ENCODE measurements at regions not wholly inside any gene's neighbourhood (a gene's known extent, or its start where the extent isn't known, plus 50 kb on each side); places are given as distances from the start of the nearest gene placed in this dataset.

DNA sequence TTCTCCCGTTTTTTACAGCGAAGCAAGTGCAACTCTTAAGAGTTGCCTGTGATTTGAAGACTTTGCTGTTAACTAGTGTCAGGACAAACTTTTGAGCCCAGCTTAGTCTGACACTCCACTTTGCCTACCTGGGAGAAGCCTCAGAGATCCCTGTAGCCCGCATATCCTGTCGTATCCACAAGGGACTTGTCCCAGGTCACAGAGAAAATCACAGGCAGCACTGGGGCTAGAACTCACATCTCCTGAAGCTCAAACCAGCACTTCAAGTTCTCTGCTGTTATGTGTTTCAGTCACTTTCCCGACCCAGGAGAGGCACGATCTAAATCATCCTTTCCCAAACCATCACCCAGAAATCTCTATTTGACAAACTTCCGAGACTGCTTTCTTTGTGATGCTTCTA lies 584.5 kb downstream of the ACTL7B start:
- TF ChIP-seq ZNF354C (tag by site-specific recombination; IDR thresholded peaks at IDR 0.05; ENCODE audit: borderline replicate concordance, low read depth) (no peak), ZNF677 (tag by site-specific recombination; IDR thresholded peaks at IDR 0.05) (no peak), ZNF501 (tag by site-specific recombination; IDR thresholded peaks at IDR 0.05) (no peak), PRDM1 (tag by site-specific recombination; IDR thresholded peaks at IDR 0.05) (no peak), SP7 (tag by site-specific recombination; IDR thresholded peaks at IDR 0.05) (no peak), KLF1 (tag by site-specific recombination; IDR thresholded peaks at IDR 0.05) (no peak), ZNF23 (tag by site-specific recombination; IDR thresholded peaks at IDR 0.05; ENCODE audit: borderline replicate concordance) (no peak), ZBTB21 (tag by site-specific recombination; IDR thresholded peaks at IDR 0.05) (no peak), ZNF548 (tag by site-specific recombination; IDR thresholded peaks at IDR 0.05) (no peak), HOXA7 (CRISPR knock-in tag; IDR thresholded peaks at IDR 0.05; ENCODE audit: borderline replicate concordance) (no peak), FEZF1 (tag by site-specific recombination; IDR thresholded peaks at IDR 0.05) (no peak), ZNF561 (tag by site-specific recombination; IDR thresholded peaks at IDR 0.05; ENCODE audit: borderline replicate concordance) (no peak), ZBTB7A (tag by site-specific recombination; IDR thresholded peaks at IDR 0.05; ENCODE audit: low read depth) (no peak), ZNF266 (tag by site-specific recombination; IDR thresholded peaks at IDR 0.05; ENCODE audit: low read depth) (no peak), TRIM28 (IDR thresholded peaks at IDR 0.05; ENCODE audit: borderline replicate concordance, low read length) (no peak), HOXD13 (CRISPR knock-in tag; IDR thresholded peaks at IDR 0.05; ENCODE audit: borderline replicate concordance) (no peak)
- TF ChIP-seq, protein P1, sequence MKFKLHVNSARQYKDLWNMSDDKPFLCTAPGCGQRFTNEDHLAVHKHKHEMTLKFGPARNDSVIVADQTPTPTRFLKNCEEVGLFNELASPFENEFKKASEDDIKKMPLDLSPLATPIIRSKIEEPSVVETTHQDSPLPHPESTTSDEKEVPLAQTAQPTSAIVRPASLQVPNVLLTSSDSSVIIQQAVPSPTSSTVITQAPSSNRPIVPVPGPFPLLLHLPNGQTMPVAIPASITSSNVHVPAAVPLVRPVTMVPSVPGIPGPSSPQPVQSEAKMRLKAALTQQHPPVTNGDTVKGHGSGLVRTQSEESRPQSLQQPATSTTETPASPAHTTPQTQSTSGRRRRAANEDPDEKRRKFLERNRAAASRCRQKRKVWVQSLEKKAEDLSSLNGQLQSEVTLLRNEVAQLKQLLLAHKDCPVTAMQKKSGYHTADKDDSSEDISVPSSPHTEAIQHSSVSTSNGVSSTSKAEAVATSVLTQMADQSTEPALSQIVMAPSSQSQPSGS (tag by site-specific recombination; IDR thresholded peaks at IDR 0.05; ENCODE audit: low read depth) = no peak
- TF ChIP-seq, protein P2, sequence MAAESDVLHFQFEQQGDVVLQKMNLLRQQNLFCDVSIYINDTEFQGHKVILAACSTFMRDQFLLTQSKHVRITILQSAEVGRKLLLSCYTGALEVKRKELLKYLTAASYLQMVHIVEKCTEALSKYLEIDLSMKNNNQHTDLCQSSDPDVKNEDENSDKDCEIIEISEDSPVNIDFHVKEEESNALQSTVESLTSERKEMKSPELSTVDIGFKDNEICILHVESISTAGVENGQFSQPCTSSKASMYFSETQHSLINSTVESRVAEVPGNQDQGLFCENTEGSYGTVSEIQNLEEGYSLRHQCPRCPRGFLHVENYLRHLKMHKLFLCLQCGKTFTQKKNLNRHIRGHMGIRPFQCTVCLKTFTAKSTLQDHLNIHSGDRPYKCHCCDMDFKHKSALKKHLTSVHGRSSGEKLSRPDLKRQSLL (tag by site-specific recombination; IDR thresholded peaks at IDR 0.05) = no peak
- TF ChIP-seq, protein P3, sequence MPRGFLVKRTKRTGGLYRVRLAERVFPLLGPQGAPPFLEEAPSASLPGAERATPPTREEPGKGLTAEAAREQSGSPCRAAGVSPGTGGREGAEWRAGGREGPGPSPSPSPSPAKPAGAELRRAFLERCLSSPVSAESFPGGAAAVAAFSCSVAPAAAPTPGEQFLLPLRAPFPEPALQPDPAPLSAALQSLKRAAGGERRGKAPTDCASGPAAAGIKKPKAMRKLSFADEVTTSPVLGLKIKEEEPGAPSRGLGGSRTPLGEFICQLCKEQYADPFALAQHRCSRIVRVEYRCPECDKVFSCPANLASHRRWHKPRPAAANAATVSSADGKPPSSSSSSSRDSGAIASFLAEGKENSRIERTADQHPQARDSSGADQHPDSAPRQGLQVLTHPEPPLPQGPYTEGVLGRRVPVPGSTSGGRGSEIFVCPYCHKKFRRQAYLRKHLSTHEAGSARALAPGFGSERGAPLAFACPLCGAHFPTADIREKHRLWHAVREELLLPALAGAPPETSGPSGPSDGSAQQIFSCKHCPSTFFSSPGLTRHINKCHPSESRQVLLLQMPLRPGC (tag by site-specific recombination; IDR thresholded peaks at IDR 0.05) = no peak
- Histone ChIP-seq H3K36me3 (ENCODE audit: control insufficient read depth in 2 of 2, insufficient read depth in 1 of 2, low read length in 2 of 2) (no peaks in the 10 kb centered on the region), H3K9me3 (ENCODE audit: control insufficient read depth, insufficient read depth, low read depth, low read length) (no peaks in the 10 kb centered on the region), H3K4me3 (ENCODE audit: low read depth, low read length) (no peak overlapping the region), H3K27ac (ENCODE audit: extremely low read depth, low read depth, low read length) (peak overlapping the region; percentile 71), H3K4me1 (ENCODE audit: control insufficient read depth, insufficient read depth, low read length) (peaks cover 12% of the 10 kb centered on the region)
- ChIA-PET CTCF (interaction anchor here (0.6 to 3.6 kb wide), 10 partner anchors 8 to 849 kb away, joined by 3 to 16 read pairs (median 7); no protein-coding TSS in a partner anchor), POLR2A (interaction anchor here (0.7 to 1.1 kb wide), 2 partner anchors 280 to 827 kb away, joined by 3 read pairs; no protein-coding TSS in a partner anchor)

DNA sequence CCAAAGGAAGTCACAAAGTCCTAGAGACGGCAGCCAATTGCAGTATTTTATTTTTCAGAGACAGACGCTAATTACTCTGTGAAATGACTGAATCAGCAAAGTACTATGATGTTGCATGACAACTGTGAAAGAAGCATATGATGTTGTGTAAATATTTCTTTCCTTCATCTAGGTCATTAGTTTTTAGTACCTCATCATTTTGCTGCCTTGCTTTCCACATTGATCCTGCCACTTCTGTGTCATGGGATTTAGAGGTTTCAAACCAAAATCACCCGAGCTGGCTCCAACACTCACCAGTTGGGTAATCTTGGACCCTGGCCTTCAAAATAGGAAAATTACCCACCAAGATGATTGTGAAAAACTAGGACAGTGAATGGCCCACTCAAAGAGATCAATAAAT lies 585.2 kb downstream of the ACTL7B start:
- Histone ChIP-seq H3K36me3 (ENCODE audit: control insufficient read depth in 2 of 2, insufficient read depth in 1 of 2, low read length in 2 of 2) (no peaks in the 10 kb centered on the region), H3K4me1 (ENCODE audit: control insufficient read depth, insufficient read depth, low read length) (peaks cover 12% of the 10 kb centered on the region), H3K9me3 (ENCODE audit: control insufficient read depth, insufficient read depth, low read depth, low read length) (no peaks in the 10 kb centered on the region), H3K27ac (ENCODE audit: extremely low read depth, low read depth, low read length) (no peak overlapping the region), H3K4me3 (ENCODE audit: low read depth, low read length) (no peak overlapping the region)
- ChIA-PET POLR2A (no interaction called here), CTCF (interaction anchor here (0.6 to 1.7 kb wide), 6 partner anchors 11 to 439 kb away, joined by 3 to 9 read pairs (median 3); no protein-coding TSS in a partner anchor)
- TF ChIP-seq ZBTB1 (tag by site-specific recombination; IDR thresholded peaks at IDR 0.05) (no peak), ZNF549 (tag by site-specific recombination; IDR thresholded peaks at IDR 0.05) (no peak), ZNF561 (tag by site-specific recombination; IDR thresholded peaks at IDR 0.05; ENCODE audit: borderline replicate concordance) (no peak), TRIM28 (IDR thresholded peaks at IDR 0.05; ENCODE audit: borderline replicate concordance, low read length) (no peak), ZNF140 (tag by site-specific recombination; IDR thresholded peaks at IDR 0.05) (no peak), ZNF23 (tag by site-specific recombination; IDR thresholded peaks at IDR 0.05; ENCODE audit: borderline replicate concordance) (no peak), ZNF777 (tag by site-specific recombination; IDR thresholded peaks at IDR 0.05; ENCODE audit: borderline replicate concordance) (no peak)
- TF ChIP-seq, protein P4, sequence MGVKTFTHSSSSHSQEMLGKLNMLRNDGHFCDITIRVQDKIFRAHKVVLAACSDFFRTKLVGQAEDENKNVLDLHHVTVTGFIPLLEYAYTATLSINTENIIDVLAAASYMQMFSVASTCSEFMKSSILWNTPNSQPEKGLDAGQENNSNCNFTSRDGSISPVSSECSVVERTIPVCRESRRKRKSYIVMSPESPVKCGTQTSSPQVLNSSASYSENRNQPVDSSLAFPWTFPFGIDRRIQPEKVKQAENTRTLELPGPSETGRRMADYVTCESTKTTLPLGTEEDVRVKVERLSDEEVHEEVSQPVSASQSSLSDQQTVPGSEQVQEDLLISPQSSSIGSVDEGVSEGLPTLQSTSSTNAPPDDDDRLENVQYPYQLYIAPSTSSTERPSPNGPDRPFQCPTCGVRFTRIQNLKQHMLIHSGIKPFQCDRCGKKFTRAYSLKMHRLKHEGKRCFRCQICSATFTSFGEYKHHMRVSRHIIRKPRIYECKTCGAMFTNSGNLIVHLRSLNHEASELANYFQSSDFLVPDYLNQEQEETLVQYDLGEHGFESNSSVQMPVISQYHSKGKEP (tag by site-specific recombination; IDR thresholded peaks at IDR 0.05) = no peak
- TF ChIP-seq, protein P5, sequence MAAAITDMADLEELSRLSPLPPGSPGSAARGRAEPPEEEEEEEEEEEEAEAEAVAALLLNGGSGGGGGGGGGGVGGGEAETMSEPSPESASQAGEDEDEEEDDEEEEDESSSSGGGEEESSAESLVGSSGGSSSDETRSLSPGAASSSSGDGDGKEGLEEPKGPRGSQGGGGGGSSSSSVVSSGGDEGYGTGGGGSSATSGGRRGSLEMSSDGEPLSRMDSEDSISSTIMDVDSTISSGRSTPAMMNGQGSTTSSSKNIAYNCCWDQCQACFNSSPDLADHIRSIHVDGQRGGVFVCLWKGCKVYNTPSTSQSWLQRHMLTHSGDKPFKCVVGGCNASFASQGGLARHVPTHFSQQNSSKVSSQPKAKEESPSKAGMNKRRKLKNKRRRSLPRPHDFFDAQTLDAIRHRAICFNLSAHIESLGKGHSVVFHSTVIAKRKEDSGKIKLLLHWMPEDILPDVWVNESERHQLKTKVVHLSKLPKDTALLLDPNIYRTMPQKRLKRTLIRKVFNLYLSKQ (tag by site-specific recombination; IDR thresholded peaks at IDR 0.05; ENCODE audit: borderline replicate concordance) = no peak
- TF ChIP-seq, protein P6, sequence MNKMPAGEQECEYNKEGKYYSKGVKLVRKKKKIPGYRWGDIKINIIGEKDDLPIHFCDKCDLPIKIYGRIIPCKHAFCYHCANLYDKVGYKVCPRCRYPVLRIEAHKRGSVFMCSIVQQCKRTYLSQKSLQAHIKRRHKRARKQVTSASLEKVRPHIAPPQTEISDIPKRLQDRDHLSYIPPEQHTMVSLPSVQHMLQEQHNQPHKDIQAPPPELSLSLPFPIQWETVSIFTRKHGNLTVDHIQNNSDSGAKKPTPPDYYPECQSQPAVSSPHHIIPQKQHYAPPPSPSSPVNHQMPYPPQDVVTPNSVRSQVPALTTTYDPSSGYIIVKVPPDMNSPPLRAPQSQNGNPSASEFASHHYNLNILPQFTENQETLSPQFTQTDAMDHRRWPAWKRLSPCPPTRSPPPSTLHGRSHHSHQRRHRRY (tag by site-specific recombination; IDR thresholded peaks at IDR 0.05) = no peak
- TF ChIP-seq, protein P7, sequence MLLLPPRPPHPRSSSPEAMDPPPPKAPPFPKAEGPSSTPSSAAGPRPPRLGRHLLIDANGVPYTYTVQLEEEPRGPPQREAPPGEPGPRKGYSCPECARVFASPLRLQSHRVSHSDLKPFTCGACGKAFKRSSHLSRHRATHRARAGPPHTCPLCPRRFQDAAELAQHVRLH (tag by site-specific recombination; IDR thresholded peaks at IDR 0.05) = no peak
